NCI-H128 (cell line): ENCODE measurements at regions not wholly inside any gene's neighbourhood (a gene's known extent, or its start where the extent isn't known, plus 50 kb on each side); places are given as distances from the start of the nearest gene placed in this dataset.

Experiments
- DNase-seq: peaks from one replicate; lab custom pipeline; 2025; ENCODE audit not compliant: unreplicated experiment; lab: John Stamatoyannopoulos, UW

- DNase-seq = no peak
Observed at GRCh38 chr4:170666909-170667308, 577.2 kb upstream of the AADAT start.

GRCh38 chr4:170662250-170662649 is 572.5 kb upstream of the AADAT start:
- no peak for DNase-seq

- DNase-seq = no peak
Observed at GRCh38 chr4:170657761-170658160, 568.0 kb upstream of the AADAT start.

- DNase-seq = no peak
Observed at GRCh38 chr4:170656506-170656905, 566.8 kb upstream of the AADAT start.

GRCh38 chr4:170652571-170652970 is 562.8 kb upstream of the AADAT start:
- DNase-seq = no peak

GRCh38 chr4:170651786-170652185 is 562.0 kb upstream of the AADAT start:
- no peak for DNase-seq

GRCh38 chr4:170627418-170627817 is 537.7 kb upstream of the AADAT start:
- no peak for DNase-seq

GRCh38 chr4:170623899-170624298 is 534.1 kb upstream of the AADAT start:
- DNase-seq = no peak

GRCh38 chr4:170610434-170610833 is 520.7 kb upstream of the AADAT start:
- DNase-seq = no peak

- no peak for DNase-seq
Observed at GRCh38 chr4:170599894-170600293, 510.1 kb upstream of the AADAT start.

GRCh38 chr4:170591076-170591475 is 501.3 kb upstream of the AADAT start:
- DNase-seq = no peak

GRCh38 chr4:170589597-170590191 is 499.9 kb upstream of the AADAT start:
- no peak for DNase-seq

- no peak for DNase-seq
Observed at GRCh38 chr4:170581969-170582368, 492.2 kb upstream of the AADAT start.

GRCh38 chr4:170581322-170581721 is 491.6 kb upstream of the AADAT start:
- no peak for DNase-seq

- DNase-seq = no peak
Observed at GRCh38 chr4:170580651-170581050, 490.9 kb upstream of the AADAT start.

GRCh38 chr4:170538821-170539473 is 449.2 kb upstream of the AADAT start:
- DNase-seq = no peak

- no peak for DNase-seq
Observed at GRCh38 chr4:170529748-170530722, 440.3 kb upstream of the AADAT start.

- no peak for DNase-seq
Observed at GRCh38 chr4:170526471-170526870, 436.7 kb upstream of the AADAT start.

- no peak for DNase-seq
Observed at GRCh38 chr4:170522427-170522970, 432.7 kb upstream of the AADAT start.

- DNase-seq = no peak
Observed at GRCh38 chr4:170497689-170498088, 407.9 kb upstream of the AADAT start.

- DNase-seq = no peak
Observed at GRCh38 chr4:170497112-170497511, 407.4 kb upstream of the AADAT start.

- DNase-seq = no peak
Observed at GRCh38 chr4:170491981-170492380, 402.2 kb upstream of the AADAT start.
